ENCODE measurements at regions not wholly inside any gene's neighbourhood (a gene's known extent, or its start where the extent isn't known, plus 50 kb on each side); places are given as distances from the start of the nearest gene placed in this dataset.

- H3K9me3 Mint-ChIP-seq: peaks cover 2 to 3% of the 10 kb centered on the region in 2 donors
- no peak for ATAC-seq (replicated peaks in 1 of 2)
- H3K4me3 Mint-ChIP-seq: no peak overlapping the region
- no peaks in the 10 kb centered on the region for H3K27me3 Mint-ChIP-seq (ENCODE audit: low read depth)
- no peaks in the 10 kb centered on the region for H3K4me1 Mint-ChIP-seq (ENCODE audit: low read depth)
- no peaks in the 10 kb centered on the region for H3K36me3 Mint-ChIP-seq (ENCODE audit: insufficient read depth in 2 of 2)
- no peak overlapping the region for H3K27ac Mint-ChIP-seq
- DNase-seq: no peak
Observed at GRCh38 chr2:129457277-129457818, 522.1 kb upstream of the RAB6C start.

GRCh38 chr2:129458006-129458405 lies 521.5 kb upstream of the RAB6C start:
- Mint-ChIP-seq H3K4me3 (no peak overlapping the region), H3K4me1 (ENCODE audit: low read depth) (no peaks in the 10 kb centered on the region), H3K27me3 (ENCODE audit: low read depth) (no peaks in the 10 kb centered on the region), H3K27ac (no peak overlapping the region), H3K9me3 (peaks cover 0 to under 1% of the 10 kb centered on the region in 2 donors), H3K36me3 (ENCODE audit: insufficient read depth in 2 of 2) (no peaks in the 10 kb centered on the region)
- DNase-seq (no peak), ATAC-seq (replicated peaks in 1 of 2) (no peak)

GRCh38 chr2:129458436-129458835 lies 521.0 kb upstream of the RAB6C start:
- H3K4me3 Mint-ChIP-seq: no peak overlapping the region
- no peak for ATAC-seq (replicated peaks in 1 of 2)
- H3K27ac Mint-ChIP-seq: no peak overlapping the region
- H3K27me3 Mint-ChIP-seq (ENCODE audit: low read depth): no peaks in the 10 kb centered on the region
- H3K36me3 Mint-ChIP-seq (ENCODE audit: insufficient read depth in 2 of 2): no peaks in the 10 kb centered on the region
- no peaks in the 10 kb centered on the region for H3K4me1 Mint-ChIP-seq (ENCODE audit: low read depth)
- DNase-seq: no peak
- no peaks in the 10 kb centered on the region for H3K9me3 Mint-ChIP-seq

- Mint-ChIP-seq H3K27me3 (ENCODE audit: low read depth) (no peaks in the 10 kb centered on the region), H3K36me3 (ENCODE audit: insufficient read depth in 2 of 2) (no peaks in the 10 kb centered on the region), H3K27ac (no peak overlapping the region), H3K4me3 (no peak overlapping the region), H3K4me1 (ENCODE audit: low read depth) (no peaks in the 10 kb centered on the region), H3K9me3 (no peaks in the 10 kb centered on the region)
- no peak for ATAC-seq (replicated peaks in 1 of 2)
- DNase-seq: no peak
Observed at GRCh38 chr2:129459200-129459876, 520.1 kb upstream of the RAB6C start.

- no peak overlapping the region for H3K4me3 Mint-ChIP-seq
- no peaks in the 10 kb centered on the region for H3K4me1 Mint-ChIP-seq (ENCODE audit: low read depth)
- no peak overlapping the region for H3K27ac Mint-ChIP-seq
- ATAC-seq (replicated peaks in 1 of 2) (no peak), DNase-seq (no peak)
- H3K9me3 Mint-ChIP-seq: peaks cover 0 to 2% of the 10 kb centered on the region in 2 donors
- no peaks in the 10 kb centered on the region for H3K27me3 Mint-ChIP-seq (ENCODE audit: low read depth)
- H3K36me3 Mint-ChIP-seq (ENCODE audit: insufficient read depth in 2 of 2): no peaks in the 10 kb centered on the region
Observed at GRCh38 chr2:129459881-129460280, 519.6 kb upstream of the RAB6C start.

GRCh38 chr2:129460299-129461198 lies 518.9 kb upstream of the RAB6C start:
- ATAC-seq (replicated peaks in 1 of 2) (no peak), DNase-seq (no peak)
- Mint-ChIP-seq H3K9me3 (peaks cover 0 to 3% of the 10 kb centered on the region in 2 donors), H3K27ac (no peak overlapping the region), H3K4me1 (ENCODE audit: low read depth) (no peaks in the 10 kb centered on the region), H3K4me3 (no peak overlapping the region), H3K27me3 (ENCODE audit: low read depth) (no peaks in the 10 kb centered on the region), H3K36me3 (ENCODE audit: insufficient read depth in 2 of 2) (no peaks in the 10 kb centered on the region)

- H3K27me3 Mint-ChIP-seq (ENCODE audit: low read depth): no peaks in the 10 kb centered on the region
Observed at GRCh38 chr2:129462349-129462748, 517.1 kb upstream of the RAB6C start.

GRCh38 chr2:129462967-129463366 lies 516.5 kb upstream of the RAB6C start:
- Mint-ChIP-seq H3K4me1 (ENCODE audit: low read depth) (no peaks in the 10 kb centered on the region), H3K4me3 (no peak overlapping the region), H3K9me3 (peaks cover 0 to 3% of the 10 kb centered on the region in 2 donors), H3K36me3 (ENCODE audit: insufficient read depth in 2 of 2) (peaks cover 0 to 1% of the 10 kb centered on the region in 2 donors), H3K27ac (no peak overlapping the region), H3K27me3 (ENCODE audit: low read depth) (no peaks in the 10 kb centered on the region)
- DNase-seq (no peak), ATAC-seq (replicated peaks in 1 of 2) (no peak)

More at GRCh38 chr2:129462349-129462748, 517.1 kb upstream of the RAB6C start:
- no peaks in the 10 kb centered on the region for H3K4me1 Mint-ChIP-seq (ENCODE audit: low read depth)
- H3K27ac Mint-ChIP-seq: no peak overlapping the region
- H3K36me3 Mint-ChIP-seq (ENCODE audit: insufficient read depth in 2 of 2): peaks cover 0 to 1% of the 10 kb centered on the region in 2 donors
- DNase-seq (no peak), ATAC-seq (replicated peaks in 1 of 2) (no peak)
- peaks cover 0 to 3% of the 10 kb centered on the region in 2 donors for H3K9me3 Mint-ChIP-seq
- no peak overlapping the region for H3K4me3 Mint-ChIP-seq

GRCh38 chr2:129464036-129464435 lies 515.4 kb upstream of the RAB6C start:
- DNase-seq: no peak
- H3K9me3 Mint-ChIP-seq: peaks cover 0 to 3% of the 10 kb centered on the region in 2 donors
- no peak overlapping the region for H3K4me3 Mint-ChIP-seq

GRCh38 chr2:129464631-129465030 lies 514.8 kb upstream of the RAB6C start:
- no peaks in the 10 kb centered on the region for H3K27me3 Mint-ChIP-seq (ENCODE audit: low read depth)
- DNase-seq (no peak), ATAC-seq (replicated peaks in 1 of 2) (no peak)
- H3K4me3 Mint-ChIP-seq: no peak overlapping the region
- no peak overlapping the region for H3K27ac Mint-ChIP-seq
- no peaks in the 10 kb centered on the region for H3K4me1 Mint-ChIP-seq (ENCODE audit: low read depth)
- H3K9me3 Mint-ChIP-seq: peaks cover 1 to 3% of the 10 kb centered on the region in 2 donors
- H3K36me3 Mint-ChIP-seq (ENCODE audit: insufficient read depth in 2 of 2): peaks cover 0 to 1% of the 10 kb centered on the region in 2 donors

More at GRCh38 chr2:129464036-129464435, 515.4 kb upstream of the RAB6C start:
- H3K27ac Mint-ChIP-seq: no peak overlapping the region
- no peaks in the 10 kb centered on the region for H3K4me1 Mint-ChIP-seq (ENCODE audit: low read depth)
- H3K27me3 Mint-ChIP-seq (ENCODE audit: low read depth): no peaks in the 10 kb centered on the region
- ATAC-seq (replicated peaks in 1 of 2): no peak
- H3K36me3 Mint-ChIP-seq (ENCODE audit: insufficient read depth in 2 of 2): peaks cover 0 to 1% of the 10 kb centered on the region in 2 donors

GRCh38 chr2:129465045-129465444 lies 514.4 kb upstream of the RAB6C start:
- no peaks in the 10 kb centered on the region for H3K27me3 Mint-ChIP-seq (ENCODE audit: low read depth)

GRCh38 chr2:129466389-129466788 lies 513.1 kb upstream of the RAB6C start:
- H3K4me3 Mint-ChIP-seq: no peak overlapping the region
- H3K4me1 Mint-ChIP-seq (ENCODE audit: low read depth): no peaks in the 10 kb centered on the region
- H3K36me3 Mint-ChIP-seq (ENCODE audit: insufficient read depth in 2 of 2): peaks cover 0 to 1% of the 10 kb centered on the region in 2 donors
- H3K9me3 Mint-ChIP-seq: peaks cover 1 to 3% of the 10 kb centered on the region in 2 donors
- no peak for DNase-seq
- no peak overlapping the region for H3K27ac Mint-ChIP-seq
- H3K27me3 Mint-ChIP-seq (ENCODE audit: low read depth): no peaks in the 10 kb centered on the region
- no peak for ATAC-seq (replicated peaks in 1 of 2)

More at GRCh38 chr2:129465045-129465444, 514.4 kb upstream of the RAB6C start:
- DNase-seq (no peak), ATAC-seq (replicated peaks in 1 of 2) (no peak)
- H3K27ac Mint-ChIP-seq: no peak overlapping the region
- no peak overlapping the region for H3K4me3 Mint-ChIP-seq
- H3K36me3 Mint-ChIP-seq (ENCODE audit: insufficient read depth in 2 of 2): peaks cover 0 to 1% of the 10 kb centered on the region in 2 donors
- H3K9me3 Mint-ChIP-seq: peaks cover 1 to 3% of the 10 kb centered on the region in 2 donors
- no peaks in the 10 kb centered on the region for H3K4me1 Mint-ChIP-seq (ENCODE audit: low read depth)
